ENCODE measurements at regions not wholly inside any gene's neighbourhood (a gene's known extent, or its start where the extent isn't known, plus 50 kb on each side); places are given as distances from the start of the nearest gene placed in this dataset.

DNA sequence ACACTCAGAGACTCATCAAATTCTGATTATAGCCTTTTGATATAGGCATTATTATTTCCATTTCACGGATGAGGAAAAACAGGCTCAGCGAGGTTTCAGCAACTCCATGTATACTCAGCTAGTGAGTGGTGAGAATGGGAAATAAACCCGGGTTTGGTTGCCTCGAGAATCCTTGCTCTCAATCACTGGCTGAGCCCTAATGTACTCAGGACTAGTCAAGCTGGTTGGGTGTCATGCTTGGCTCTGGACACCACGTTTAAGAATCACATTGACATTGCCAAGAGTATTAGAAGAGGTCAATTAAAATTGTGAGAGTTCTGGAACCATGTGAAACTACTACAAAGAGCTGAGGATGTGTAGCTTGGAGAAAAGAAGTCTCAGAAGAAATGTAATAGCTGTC is 444.5 kb downstream of the MFSD1 start:
- Histone ChIP-seq H3K9me2 (replicated peaks; ENCODE audit: control insufficient read depth, low read length) (no peaks in the 10 kb centered on the region), H3K9me3 (ENCODE audit: control insufficient read depth, insufficient read depth, low read length) (no peaks in the 10 kb centered on the region), H3K79me2 (ENCODE audit: control insufficient read depth, low read length) (no peaks in the 10 kb centered on the region), H3K4me3 (ENCODE audit: low read length) (no peak overlapping the region), H4K20me1 (ENCODE audit: control insufficient read depth, insufficient read depth, low read depth, low read length) (no peaks in the 10 kb centered on the region), H3F3A (ENCODE audit: control insufficient read depth, insufficient read depth) (no peaks in the 10 kb centered on the region), H3K4me1 (ENCODE audit: control insufficient read depth, low read length) (no peaks in the 10 kb centered on the region), H3K36me3 (ENCODE audit: control insufficient read depth, low read length) (no peaks in the 10 kb centered on the region), H3K4me2 (ENCODE audit: low read length) (no peak overlapping the region), H3K27ac (ENCODE audit: low read depth, low read length) (no peak overlapping the region), H3K27me3 (ENCODE audit: control insufficient read depth, low read length) (no peaks in the 10 kb centered on the region)
- TF ChIP-seq CTCF (IDR thresholded peaks at IDR 0.05; ENCODE audit: low read depth, low read length, poor library complexity, severe bottlenecking) (no peak), EZH2phosphoT487 (IDR thresholded peaks at IDR 0.05; ENCODE audit: borderline replicate concordance, low read length) (no peak)

GRCh38 chr3:159249472-159250174 is 447.8 kb downstream of the MFSD1 start:
- Histone ChIP-seq H3K27me3 (ENCODE audit: control insufficient read depth, low read length) (no peaks in the 10 kb centered on the region), H3K27ac (ENCODE audit: low read depth, low read length) (no peak overlapping the region), H4K20me1 (ENCODE audit: control insufficient read depth, insufficient read depth, low read depth, low read length) (no peaks in the 10 kb centered on the region), H3K36me3 (ENCODE audit: control insufficient read depth, low read length) (no peaks in the 10 kb centered on the region), H3K9me2 (replicated peaks; ENCODE audit: control insufficient read depth, low read length) (no peaks in the 10 kb centered on the region), H3F3A (ENCODE audit: control insufficient read depth, insufficient read depth) (no peaks in the 10 kb centered on the region), H3K79me2 (ENCODE audit: control insufficient read depth, low read length) (no peaks in the 10 kb centered on the region), H3K4me1 (ENCODE audit: control insufficient read depth, low read length) (no peaks in the 10 kb centered on the region), H3K4me3 (ENCODE audit: low read length) (no peak overlapping the region), H3K9me3 (ENCODE audit: control insufficient read depth, insufficient read depth, low read length) (0 out of 2 replicates have a peak, but pooled peaks cover 3% of the 10 kb centered on the region), H3K4me2 (ENCODE audit: low read length) (no peak overlapping the region)
- TF ChIP-seq CTCF (IDR thresholded peaks at IDR 0.05; ENCODE audit: low read depth, low read length, poor library complexity, severe bottlenecking) = no peak
- no peak for TF ChIP-seq EZH2phosphoT487 (IDR thresholded peaks at IDR 0.05; ENCODE audit: borderline replicate concordance, low read length)

GRCh38 chr3:159250961-159251360 is 449.1 kb downstream of the MFSD1 start:
- TF ChIP-seq EZH2phosphoT487 (IDR thresholded peaks at IDR 0.05; ENCODE audit: borderline replicate concordance, low read length) (no peak), CTCF (IDR thresholded peaks at IDR 0.05; ENCODE audit: low read depth, low read length, poor library complexity, severe bottlenecking) (no peak)
- Histone ChIP-seq H3K36me3 (ENCODE audit: control insufficient read depth, low read length) (no peaks in the 10 kb centered on the region), H4K20me1 (ENCODE audit: control insufficient read depth, insufficient read depth, low read depth, low read length) (no peaks in the 10 kb centered on the region), H3K4me1 (ENCODE audit: control insufficient read depth, low read length) (no peaks in the 10 kb centered on the region), H3K4me3 (ENCODE audit: low read length) (no peak overlapping the region), H3K4me2 (ENCODE audit: low read length) (no peak overlapping the region), H3K27ac (ENCODE audit: low read depth, low read length) (no peak overlapping the region), H3K79me2 (ENCODE audit: control insufficient read depth, low read length) (no peaks in the 10 kb centered on the region), H3K9me3 (ENCODE audit: control insufficient read depth, insufficient read depth, low read length) (0 out of 2 replicates have a peak, but pooled peaks cover 3% of the 10 kb centered on the region), H3K27me3 (ENCODE audit: control insufficient read depth, low read length) (no peaks in the 10 kb centered on the region), H3F3A (ENCODE audit: control insufficient read depth, insufficient read depth) (no peaks in the 10 kb centered on the region), H3K9me2 (replicated peaks; ENCODE audit: control insufficient read depth, low read length) (no peaks in the 10 kb centered on the region)

Data from DOHH2 (cell line).